ENCODE measurements at regions not wholly inside any gene's neighbourhood (a gene's known extent, or its start where the extent isn't known, plus 50 kb on each side); places are given as distances from the start of the nearest gene placed in this dataset.
"Not testable (repeated sequence)": the region's sequence is repeated elsewhere in the genome, so short reads cannot be mapped to it uniquely, and the experiment has no call there.

GRCh38 chr20:51928931-51929330 is 126.6 kb upstream of the SALL4 start:
- in situ Hi-C loops (cut with HindIII; ENCODE audit: low sequenced_read_pairs), result no loop called here

GRCh38 chr20:51927970-51928369 is 125.6 kb upstream of the SALL4 start:
- in situ Hi-C loops (cut with HindIII; ENCODE audit: low sequenced_read_pairs), result not testable (repeated sequence)

GRCh38 chr20:51926670-51927305 is 124.5 kb upstream of the SALL4 start:
- in situ Hi-C loops (cut with HindIII; ENCODE audit: low sequenced_read_pairs), result no loop called here

- in situ Hi-C loops (cut with HindIII; ENCODE audit: low sequenced_read_pairs), result no loop called here
These were observed 122.2 kb upstream of the SALL4 start for GRCh38 chr20:51924509-51924908.

GRCh38 chr20:51923633-51924032 is 121.3 kb upstream of the SALL4 start:
- in situ Hi-C loops (cut with HindIII; ENCODE audit: low sequenced_read_pairs), result no loop called here

- in situ Hi-C loops (cut with HindIII; ENCODE audit: low sequenced_read_pairs), result not testable (repeated sequence)
These were observed 120.5 kb upstream of the SALL4 start for GRCh38 chr20:51922812-51923211.

- in situ Hi-C loops (cut with HindIII; ENCODE audit: low sequenced_read_pairs), result no loop called here
These were observed 116.2 kb upstream of the SALL4 start for GRCh38 chr20:51918561-51918960.

GRCh38 chr20:51917886-51918535 is 115.7 kb upstream of the SALL4 start:
- in situ Hi-C loops (cut with HindIII; ENCODE audit: low sequenced_read_pairs), result no loop called here

- in situ Hi-C loops (cut with HindIII; ENCODE audit: low sequenced_read_pairs), result no loop called here
These were observed 113.9 kb upstream of the SALL4 start for GRCh38 chr20:51916244-51916643.

- in situ Hi-C loops (cut with HindIII; ENCODE audit: low sequenced_read_pairs), result no loop called here
These were observed 112.4 kb upstream of the SALL4 start for GRCh38 chr20:51914758-51915157.

GRCh38 chr20:51910321-51911050 is 108.2 kb upstream of the SALL4 start:
- in situ Hi-C loops (cut with HindIII; ENCODE audit: low sequenced_read_pairs), result no loop called here

- in situ Hi-C loops (cut with HindIII; ENCODE audit: low sequenced_read_pairs), result no loop called here
These were observed 104.4 kb upstream of the SALL4 start for GRCh38 chr20:51906679-51907078.

- in situ Hi-C loops (cut with HindIII; ENCODE audit: low sequenced_read_pairs), result no loop called here
These were observed 103.7 kb upstream of the SALL4 start for GRCh38 chr20:51906049-51906448.

- in situ Hi-C loops (cut with HindIII; ENCODE audit: low sequenced_read_pairs), result no loop called here
These were observed 100.6 kb upstream of the SALL4 start for GRCh38 chr20:51902933-51903332.

GRCh38 chr20:51900443-51900842 is 98.1 kb upstream of the SALL4 start:
- in situ Hi-C loops (cut with HindIII; ENCODE audit: low sequenced_read_pairs), result no loop called here

- in situ Hi-C loops (cut with HindIII; ENCODE audit: low sequenced_read_pairs), result no loop called here
These were observed 97.4 kb upstream of the SALL4 start for GRCh38 chr20:51899674-51900073.

GRCh38 chr20:51898788-51899187 is 96.5 kb upstream of the SALL4 start:
- in situ Hi-C loops (cut with HindIII; ENCODE audit: low sequenced_read_pairs), result no loop called here

GRCh38 chr20:51894619-51895018 is 92.3 kb upstream of the SALL4 start:
- in situ Hi-C loops (cut with HindIII; ENCODE audit: low sequenced_read_pairs), result no loop called here

- in situ Hi-C loops (cut with HindIII; ENCODE audit: low sequenced_read_pairs), result no loop called here
These were observed 91.9 kb upstream of the SALL4 start for GRCh38 chr20:51894201-51894600.

GRCh38 chr20:51893723-51894122 is 91.4 kb upstream of the SALL4 start:
- in situ Hi-C loops (cut with HindIII; ENCODE audit: low sequenced_read_pairs), result no loop called here

GRCh38 chr20:51890003-51890402 is 87.7 kb upstream of the SALL4 start:
- in situ Hi-C loops (cut with HindIII; ENCODE audit: low sequenced_read_pairs), result no loop called here

GRCh38 chr20:51889466-51889865 is 87.1 kb upstream of the SALL4 start:
- in situ Hi-C loops (cut with HindIII; ENCODE audit: low sequenced_read_pairs), result no loop called here

Data from DLD1 (cell line).